GM19463 (cell line): ENCODE measurements at regions not wholly inside any gene's neighbourhood (a gene's known extent, or its start where the extent isn't known, plus 50 kb on each side); places are given as distances from the start of the nearest gene placed in this dataset.
"Not testable (repeated sequence)": the region's sequence is repeated elsewhere in the genome, so short reads cannot be mapped to it uniquely, and the experiment has no call there.

Experiments used
- ATAC-seq: cut with Tn5 transposase; IDR thresholded peaks from one replicate; pipeline ENCODE4 v1.9.1; 2021; ENCODE audit warnings: mild to moderate bottlenecking, moderate library complexity; ENCODE audit not compliant: unreplicated experiment

- ATAC-seq, result no peak
These were observed 69.8 kb downstream of the IGSF1 start for GRCh38 chrX:131219271-131219670.

GRCh38 chrX:131217989-131218388, 71.1 kb downstream of the IGSF1 start:
- ATAC-seq, result no peak

DNA sequence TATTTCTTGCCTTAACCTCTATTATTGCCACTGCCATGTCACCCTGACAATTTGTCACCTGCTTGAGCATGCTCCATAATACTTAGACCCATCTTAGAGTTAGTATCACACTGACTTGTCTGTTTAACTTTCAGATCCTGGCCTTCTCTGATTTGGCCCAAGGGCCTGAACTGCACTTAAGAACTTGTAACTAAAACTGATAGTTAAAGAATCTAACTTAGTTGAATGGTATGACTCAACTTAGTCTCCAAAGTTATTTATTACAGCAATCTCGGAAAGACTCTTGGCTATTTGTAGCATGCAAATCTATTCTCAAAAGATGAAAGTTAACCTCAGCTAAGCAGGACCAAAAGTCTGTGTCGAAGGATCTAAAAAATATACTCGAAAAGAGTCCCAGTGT, 72.3 kb downstream of the IGSF1 start:
- peak; percentile 88 for ATAC-seq

GRCh38 chrX:131213400-131213799, 75.7 kb downstream of the IGSF1 start:
- ATAC-seq, result no peak

GRCh38 chrX:131202766-131203165, 86.3 kb downstream of the IGSF1 start:
- ATAC-seq, result no peak

GRCh38 chrX:131201986-131202385, 87.1 kb downstream of the IGSF1 start:
- ATAC-seq, result no peak

- no peak for ATAC-seq
These were observed 90.0 kb downstream of the IGSF1 start for GRCh38 chrX:131199091-131199490.

DNA sequence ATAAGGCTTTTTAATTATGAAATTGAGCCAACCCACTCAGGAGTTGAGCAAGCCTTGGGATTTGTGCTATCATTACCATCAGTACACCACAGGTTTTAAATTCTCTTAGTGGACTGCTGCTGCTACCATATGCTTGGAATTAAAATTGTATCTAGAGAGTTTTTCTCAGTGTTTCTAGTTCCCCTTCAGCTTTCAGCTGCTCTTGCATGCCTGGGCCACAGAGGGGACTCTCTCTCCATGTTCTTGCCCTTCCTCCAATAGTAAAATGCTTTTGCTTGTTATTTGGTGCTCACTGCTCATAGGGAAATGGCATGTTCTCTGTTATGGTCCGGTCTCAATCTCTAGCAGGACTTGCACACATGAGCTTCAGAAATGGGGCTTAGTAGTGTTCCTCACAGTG, 101.9 kb downstream of the IGSF1 start:
- ATAC-seq, result no peak

DNA sequence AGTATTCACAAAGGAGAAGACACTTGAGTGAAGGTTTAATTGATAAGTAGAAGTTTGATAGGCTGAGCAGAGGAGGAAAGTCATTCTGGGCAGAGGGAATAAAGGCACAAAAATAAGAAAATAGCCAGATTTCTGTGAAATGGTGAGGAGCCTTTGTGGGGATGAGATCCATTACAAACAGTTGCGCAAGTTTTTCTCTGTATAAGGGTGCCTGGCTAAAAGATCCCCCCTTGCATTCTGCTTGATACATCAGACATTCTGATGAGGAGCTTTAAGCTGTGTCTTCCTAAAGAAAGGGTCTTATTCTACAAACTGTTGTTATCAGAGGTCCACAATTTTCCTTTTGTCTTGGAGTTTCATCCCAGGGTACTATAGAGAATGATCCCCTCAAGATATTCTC, 112.0 kb downstream of the ARHGAP36 start:
- no peak for ATAC-seq

GRCh38 chrX:131163645-131164044, 105.5 kb downstream of the ARHGAP36 start:
- ATAC-seq, result not testable (repeated sequence)

- not testable (repeated sequence) for ATAC-seq
These were observed 99.5 kb downstream of the ARHGAP36 start for GRCh38 chrX:131157656-131158055.

- ATAC-seq, result no peak
These were observed 88.6 kb downstream of the ARHGAP36 start for GRCh38 chrX:131146702-131147101.
